ENCODE measurements at regions not wholly inside any gene's neighbourhood (a gene's known extent, or its start where the extent isn't known, plus 50 kb on each side); places are given as distances from the start of the nearest gene placed in this dataset.

DNA sequence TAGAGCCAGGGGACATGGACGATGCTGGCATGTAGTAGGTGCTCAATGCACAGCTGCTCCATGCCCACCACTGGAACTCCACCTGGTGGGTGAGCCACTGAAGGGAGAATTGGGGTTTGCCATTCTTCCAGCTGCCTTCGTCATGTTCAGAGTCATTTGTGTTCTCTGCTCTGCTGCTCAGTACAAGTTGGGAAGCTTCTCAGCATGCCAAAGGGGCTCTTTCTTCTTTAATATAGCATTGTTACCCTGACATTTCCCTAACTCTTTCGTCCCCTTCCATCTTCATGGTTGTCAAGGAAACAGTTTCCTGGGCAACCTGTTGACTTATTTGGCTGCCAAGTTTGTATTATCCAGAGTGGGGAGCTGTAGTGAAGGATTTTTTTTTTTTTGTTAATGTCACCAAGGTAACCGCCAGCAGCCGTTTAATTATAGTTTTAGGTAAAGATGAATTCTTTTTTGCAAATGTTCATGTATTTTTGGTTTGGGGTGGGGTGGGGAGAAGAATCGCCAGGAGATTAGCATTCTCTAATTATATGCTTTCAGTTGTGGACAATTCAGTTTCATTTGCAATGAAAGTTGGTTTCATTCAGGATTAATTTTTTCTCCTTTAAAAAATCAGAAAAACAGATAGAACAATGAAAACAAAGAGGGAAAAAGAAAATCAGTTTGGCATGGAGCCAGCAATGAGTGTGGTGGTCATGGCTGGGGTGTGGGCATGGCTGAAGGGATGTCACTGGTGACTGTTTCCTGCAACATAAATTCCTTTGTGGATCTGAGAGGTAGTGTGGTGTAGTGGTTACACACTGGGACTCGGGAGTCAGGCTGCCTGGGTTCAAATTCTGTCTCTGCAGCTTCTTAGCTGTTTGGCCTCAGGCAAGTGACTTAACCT is 73.0 kb upstream of the KCNG1 start:
- TF ChIP-seq NFE2L2 (conservative IDR thresholded peaks at IDR 0.05; ENCODE audit: low read length): no peak
- TF ChIP-seq FOSL2 (IDR thresholded peaks at IDR 0.05): no peak
- TF ChIP-seq FOSL2 (CRISPR knock-in tag; IDR thresholded peaks at IDR 0.05): no peak
- TF ChIP-seq, protein P1, sequence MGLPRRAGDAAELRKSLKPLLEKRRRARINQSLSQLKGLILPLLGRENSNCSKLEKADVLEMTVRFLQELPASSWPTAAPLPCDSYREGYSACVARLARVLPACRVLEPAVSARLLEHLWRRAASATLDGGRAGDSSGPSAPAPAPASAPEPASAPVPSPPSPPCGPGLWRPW (IDR thresholded peaks at IDR 0.05): no peak
- TF ChIP-seq CHD4 (IDR thresholded peaks at IDR 0.05; ENCODE audit: borderline replicate concordance): no peak
- no peak for TF ChIP-seq RAD21 (conservative IDR thresholded peaks at IDR 0.05 in 1 of 2, IDR thresholded peaks at IDR 0.05 in 1 of 2)
- no peak for TF ChIP-seq REST (IDR thresholded peaks at IDR 0.05)
- no peak for TF ChIP-seq EHF (CRISPR knock-in tag; IDR thresholded peaks at IDR 0.05)
- TF ChIP-seq EP300 (IDR thresholded peaks at IDR 0.05): no peak
- no peak for TF ChIP-seq RARB (CRISPR knock-in tag; IDR thresholded peaks at IDR 0.05)
- TF ChIP-seq KDM5A (IDR thresholded peaks at IDR 0.05): no peak
- TF ChIP-seq POLR2A (IDR thresholded peaks at IDR 0.05; ENCODE audit: low read length): no peak
- no peak for TF ChIP-seq CBX2 (IDR thresholded peaks at IDR 0.05; ENCODE audit: borderline replicate concordance, low read depth)
- no peak for TF ChIP-seq SREBF2 (IDR thresholded peaks at IDR 0.05)
- TF ChIP-seq CHD2 (IDR thresholded peaks at IDR 0.05; ENCODE audit: low read length, partially characterized antibody): no peak
- no peak for TF ChIP-seq GATA3 (IDR thresholded peaks at IDR 0.05; ENCODE audit: borderline replicate concordance)
- TF ChIP-seq HEYL (CRISPR knock-in tag; IDR thresholded peaks at IDR 0.05): no peak
- TF ChIP-seq ZFP36 (IDR thresholded peaks at IDR 0.05; ENCODE audit: borderline replicate concordance, partially characterized antibody): no peak
- no peak for TF ChIP-seq ESRRA (IDR thresholded peaks at IDR 0.05; ENCODE audit: borderline replicate concordance, low read length)
- no peak for TF ChIP-seq JUNB (IDR thresholded peaks at IDR 0.05)
- no peaks in the 10 kb centered on the region for H3K9me3 ChIP-seq
- CTCF ChIA-PET: interaction anchor here (0.7 to 1.1 kb wide), 2 partner anchors 114 to 1273 kb away, joined by 3 to 4 read pairs; no protein-coding TSS in a partner anchor
- no peak overlapping the region for H3K27ac ChIP-seq
- no peak overlapping the region for H3K4me2 ChIP-seq
- H3K4me3 ChIP-seq: no peak overlapping the region
- FAIRE-seq (no peak), ATAC-seq (no peak), DNase-seq (ENCODE audit: low read depth in 1 of 2, low spot score in 1 of 2) (peak in 1 of 2 experiments; percentile 27)
- POLR2A ChIA-PET: no interaction called here
- WGBS (ENCODE audit: missing lambda C conversion rate): 47% methylated on average over 7 of the region's 7 CpGs
- H3K4me1 ChIP-seq: no peaks in the 10 kb centered on the region

DNA sequence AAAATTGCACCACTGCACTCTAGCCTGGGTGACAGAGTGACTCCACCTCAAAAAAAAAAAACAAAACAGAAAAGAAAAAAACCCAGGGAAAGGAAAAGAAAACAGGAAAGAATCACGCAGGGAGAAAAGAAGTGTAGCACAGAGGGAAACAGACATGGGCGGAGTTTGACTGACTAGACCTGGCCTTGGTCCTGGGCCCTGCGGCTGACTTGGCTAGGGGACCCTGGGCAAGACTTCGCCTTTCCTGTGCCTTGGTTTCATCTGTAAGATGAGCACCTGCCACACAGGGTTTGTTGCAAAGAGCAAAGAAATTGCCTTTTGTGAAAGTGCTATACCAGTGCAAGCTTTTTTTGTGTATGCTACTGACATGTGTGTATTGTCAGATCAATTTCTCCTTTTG is 71.3 kb upstream of the KCNG1 start:
- H3K4me1 ChIP-seq: no peaks in the 10 kb centered on the region
- FAIRE-seq: no peak
- POLR2A ChIA-PET: no interaction called here
- no peak for DNase-seq (ENCODE audit: low read depth in 1 of 2, low spot score in 1 of 2)
- ATAC-seq: no peak
- CTCF ChIA-PET: no interaction called here
- H3K27ac ChIP-seq: no peak overlapping the region
- H3K4me2 ChIP-seq: no peak overlapping the region
- H3K4me3 ChIP-seq: no peak overlapping the region
- H3K9me3 ChIP-seq: no peaks in the 10 kb centered on the region
- 76% methylated on average over 4 of the region's 4 CpGs for WGBS (ENCODE audit: missing lambda C conversion rate)
- TF ChIP-seq, protein P2, sequence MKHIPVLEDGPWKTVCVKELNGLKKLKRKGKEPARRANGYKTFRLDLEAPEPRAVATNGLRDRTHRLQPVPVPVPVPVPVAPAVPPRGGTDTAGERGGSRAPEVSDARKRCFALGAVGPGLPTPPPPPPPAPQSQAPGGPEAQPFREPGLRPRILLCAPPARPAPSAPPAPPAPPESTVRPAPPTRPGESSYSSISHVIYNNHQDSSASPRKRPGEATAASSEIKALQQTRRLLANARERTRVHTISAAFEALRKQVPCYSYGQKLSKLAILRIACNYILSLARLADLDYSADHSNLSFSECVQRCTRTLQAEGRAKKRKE (CRISPR knock-in tag; IDR thresholded peaks at IDR 0.05; ENCODE audit: low read depth): no peak
- TF ChIP-seq RARB (CRISPR knock-in tag; IDR thresholded peaks at IDR 0.05) (no peak), CEBPB (IDR thresholded peaks at IDR 0.05) (no peak), MYC (IDR thresholded peaks at IDR 0.05; ENCODE audit: borderline replicate concordance, low read length) (no peak), HOXB13 (CRISPR knock-in tag; IDR thresholded peaks at IDR 0.05; ENCODE audit: low read depth) (no peak), EHF (CRISPR knock-in tag; IDR thresholded peaks at IDR 0.05) (no peak), USF2 (IDR thresholded peaks at IDR 0.05) (no peak), CHD2 (IDR thresholded peaks at IDR 0.05; ENCODE audit: low read length, partially characterized antibody) (no peak), RFX5 (IDR thresholded peaks at IDR 0.05) (no peak), PHF8 (IDR thresholded peaks at IDR 0.05; ENCODE audit: borderline replicate concordance, low read depth) (no peak), NFE2L2 (conservative IDR thresholded peaks at IDR 0.05; ENCODE audit: low read length) (no peak), E2F6 (IDR thresholded peaks at IDR 0.05; ENCODE audit: borderline replicate concordance, low read depth) (no peak), KDM1A (IDR thresholded peaks at IDR 0.05; ENCODE audit: low read depth) (no peak), GATA3 (IDR thresholded peaks at IDR 0.05; ENCODE audit: borderline replicate concordance) (no peak), JUNB (IDR thresholded peaks at IDR 0.05) (no peak), RAD21 (conservative IDR thresholded peaks at IDR 0.05 in 1 of 2, IDR thresholded peaks at IDR 0.05 in 1 of 2) (no peak)
